HEK293T (cell line): ENCODE measurements at regions not wholly inside any gene's neighbourhood (a gene's known extent, or its start where the extent isn't known, plus 50 kb on each side); places are given as distances from the start of the nearest gene placed in this dataset.

Source experiments
- BHLHE40 ChIP-seq: fragments of 450-650 bp; IDR thresholded peaks from 2 replicates; pipeline ENCODE4 v1.6.1; 2016; ENCODE audit warnings: mild to moderate bottlenecking, moderate library complexity, borderline replicate concordance
- CTBP1 ChIP-seq: fragments of 450-650 bp; IDR thresholded peaks from 2 replicates; pipeline ENCODE4 v1.6.1; 2016; ENCODE audit warnings: borderline replicate concordance
- FOXA1 ChIP-seq: fragments of 450-650 bp; IDR thresholded peaks from 2 replicates; pipeline ENCODE4 v1.6.1; 2016; ENCODE audit warnings: mild to moderate bottlenecking
- FOXK2 ChIP-seq: fragments of 450-650 bp; IDR thresholded peaks from 2 replicates; pipeline ENCODE4 v1.6.1; 2016; ENCODE audit warnings: mild to moderate bottlenecking
- FOXM1 ChIP-seq: fragments of 450-650 bp; IDR thresholded peaks from 2 replicates; pipeline ENCODE4 v1.6.1; 2017; ENCODE audit warnings: mild to moderate bottlenecking, borderline replicate concordance
- LEF1 ChIP-seq: fragments of 450-650 bp; IDR thresholded peaks from 2 replicates; pipeline ENCODE4 v1.6.1; 2017; ENCODE audit warnings: mild to moderate bottlenecking, borderline replicate concordance
- NFRKB ChIP-seq: fragments of 450-650 bp; IDR thresholded peaks from 2 replicates; pipeline ENCODE4 v1.6.1; 2016; ENCODE audit warnings: mild to moderate bottlenecking, moderate library complexity
- PKNOX1 ChIP-seq: fragments of 450-650 bp; IDR thresholded peaks from 2 replicates; pipeline ENCODE4 v1.6.1; 2016
- SP1 ChIP-seq: fragments of 450-650 bp; IDR thresholded peaks from 2 replicates; pipeline ENCODE4 v1.6.1; 2017
- TARDBP ChIP-seq: fragments of 450-650 bp; IDR thresholded peaks from 2 replicates; pipeline ENCODE4 v1.6.1; 2016

- no peak for TF ChIP-seq CTBP1
- no peak for TF ChIP-seq SP1
- TF ChIP-seq TARDBP, result no peak
- no peak for TF ChIP-seq BHLHE40
- TF ChIP-seq NFRKB, result no peak
- no peak for TF ChIP-seq FOXA1
- no peak for TF ChIP-seq FOXK2
- TF ChIP-seq LEF1, result no peak
- no peak for TF ChIP-seq FOXM1
- TF ChIP-seq PKNOX1, result no peak
These were observed 235.1 kb downstream of the RRAGC start for GRCh38 chr1:38624336-38625039.
